ENCODE measurements at regions not wholly inside any gene's neighbourhood (a gene's known extent, or its start where the extent isn't known, plus 50 kb on each side); places are given as distances from the start of the nearest gene placed in this dataset.

- H3K36me3 ChIP-seq, result no peaks in the 10 kb centered on the region
- no peak overlapping the region for H3K4me3 ChIP-seq
- DNase-seq, result no peak
- H3K27me3 ChIP-seq, result no peaks in the 10 kb centered on the region
- H3K9me3 ChIP-seq, result no peaks in the 10 kb centered on the region
Measured at GRCh38 chr3:44080474-44081072, 161.1 kb upstream of the TOPAZ1 start.

DNA sequence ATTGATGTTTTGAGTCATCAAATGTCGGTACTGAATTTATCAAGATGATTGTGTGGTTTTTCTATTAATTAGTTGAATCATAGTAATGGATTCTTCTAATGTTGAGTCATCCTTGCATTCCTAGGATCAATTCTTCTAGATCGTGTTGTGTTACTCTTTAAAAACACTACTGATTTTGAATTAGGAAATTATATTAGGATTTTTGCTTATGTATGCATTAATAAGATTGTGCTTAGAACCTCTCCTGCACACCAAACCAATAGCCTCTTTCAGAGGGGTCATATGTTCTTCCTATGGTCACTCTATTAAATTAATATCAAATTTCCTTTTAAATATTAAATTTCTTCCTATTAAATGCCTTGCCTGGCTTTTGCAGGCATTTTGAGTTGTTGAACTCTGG, 151.7 kb upstream of the TOPAZ1 start:
- DNase-seq, result no peak
- Histone ChIP-seq H3K36me3 (no peaks in the 10 kb centered on the region), H3K4me3 (no peak overlapping the region), H3K9me3 (no peaks in the 10 kb centered on the region), H3K27me3 (no peaks in the 10 kb centered on the region; the same call in 1 of the 2 replicates)

DNA sequence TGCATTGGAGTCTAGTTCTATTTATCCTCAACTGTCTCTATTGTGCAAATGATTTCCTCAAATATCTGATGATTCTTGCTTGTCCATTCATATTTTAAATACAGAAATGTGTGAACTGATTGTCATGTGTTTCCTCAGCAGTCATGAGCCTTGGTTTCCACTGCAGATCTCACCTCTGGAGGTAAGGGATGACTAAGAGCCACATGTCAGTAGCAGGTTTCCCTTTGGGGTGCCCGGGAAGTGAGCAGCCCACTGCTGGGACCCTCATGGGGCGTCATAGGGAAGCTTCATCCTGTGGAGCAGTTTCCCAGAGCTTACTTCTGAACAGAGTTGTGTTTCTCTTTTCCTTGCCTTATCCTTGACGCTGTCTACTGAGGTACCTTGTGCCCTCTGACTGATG, 149.2 kb upstream of the TOPAZ1 start:
- Histone ChIP-seq H3K4me3 (no peak overlapping the region), H3K9me3 (no peaks in the 10 kb centered on the region), H3K27me3 (no peaks in the 10 kb centered on the region; the same call in 1 of the 2 replicates), H3K36me3 (no peaks in the 10 kb centered on the region)
- DNase-seq, result no peak

GRCh38 chr3:44093531-44093930, 148.2 kb upstream of the TOPAZ1 start:
- Histone ChIP-seq H3K9me3 (no peaks in the 10 kb centered on the region), H3K36me3 (no peaks in the 10 kb centered on the region), H3K4me3 (no peak overlapping the region), H3K27me3 (no peaks in the 10 kb centered on the region; the same call in 1 of the 2 replicates)
- no peak for DNase-seq

GRCh38 chr3:44098656-44099415, 142.8 kb upstream of the TOPAZ1 start:
- Histone ChIP-seq H3K36me3 (no peaks in the 10 kb centered on the region), H3K27me3 (no peaks in the 10 kb centered on the region), H3K9me3 (no peaks in the 10 kb centered on the region), H3K4me3 (no peak overlapping the region)
- no peak for DNase-seq

DNA sequence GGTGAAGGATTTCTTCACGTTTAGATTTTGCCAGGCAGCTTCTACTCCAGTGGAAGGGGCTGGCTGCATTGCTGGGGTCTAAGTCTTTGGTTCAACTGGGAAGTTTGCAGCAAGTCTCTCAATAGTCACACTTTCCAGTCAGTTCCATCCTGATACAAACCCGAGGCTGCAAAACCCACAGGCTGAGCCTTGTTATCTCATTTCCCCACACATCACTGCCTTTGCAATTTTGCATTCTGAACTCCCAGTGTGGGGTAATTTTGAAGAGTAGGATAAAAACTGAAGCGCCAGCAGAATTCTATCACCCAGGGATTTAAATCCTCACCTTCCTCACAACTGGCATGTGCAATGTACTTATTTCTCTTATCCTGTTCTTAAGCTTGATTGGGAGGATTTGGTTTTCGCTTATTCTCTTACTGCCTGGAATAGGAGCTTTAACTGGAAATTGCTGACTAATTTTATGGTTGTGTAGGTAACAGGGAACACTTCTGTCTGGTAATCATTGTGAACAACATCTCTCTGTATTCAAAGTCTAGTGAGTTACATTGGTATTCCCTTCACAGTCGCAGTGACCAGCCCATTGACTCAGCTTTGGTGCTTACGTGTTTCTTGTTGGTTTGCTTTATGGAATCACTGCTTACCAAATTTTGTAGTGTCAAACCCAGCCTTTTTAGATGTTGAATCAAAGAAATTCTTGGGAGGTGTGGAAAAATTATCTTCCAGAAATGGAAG, 142.0 kb upstream of the TOPAZ1 start:
- DNase-seq, result no peak
- Histone ChIP-seq H3K27me3 (no peaks in the 10 kb centered on the region), H3K4me3 (no peak overlapping the region), H3K9me3 (no peaks in the 10 kb centered on the region), H3K36me3 (no peaks in the 10 kb centered on the region)

- Histone ChIP-seq H3K36me3 (no peaks in the 10 kb centered on the region), H3K9me3 (no peaks in the 10 kb centered on the region), H3K4me3 (no peak overlapping the region), H3K27me3 (no peaks in the 10 kb centered on the region)
- DNase-seq, result no peak
Measured at GRCh38 chr3:44100298-44100695, 141.4 kb upstream of the TOPAZ1 start.

GRCh38 chr3:44104043-44104442, 137.6 kb upstream of the TOPAZ1 start:
- Histone ChIP-seq H3K36me3 (no peaks in the 10 kb centered on the region), H3K4me3 (no peak overlapping the region), H3K9me3 (no peaks in the 10 kb centered on the region), H3K27me3 (no peaks in the 10 kb centered on the region)
- DNase-seq, result no peak

GRCh38 chr3:44104668-44105321, 136.9 kb upstream of the TOPAZ1 start:
- H3K36me3 ChIP-seq, result no peaks in the 10 kb centered on the region
- no peak overlapping the region for H3K4me3 ChIP-seq
- DNase-seq, result peak; percentile 2
- H3K9me3 ChIP-seq, result no peaks in the 10 kb centered on the region
- H3K27me3 ChIP-seq, result no peaks in the 10 kb centered on the region

DNA sequence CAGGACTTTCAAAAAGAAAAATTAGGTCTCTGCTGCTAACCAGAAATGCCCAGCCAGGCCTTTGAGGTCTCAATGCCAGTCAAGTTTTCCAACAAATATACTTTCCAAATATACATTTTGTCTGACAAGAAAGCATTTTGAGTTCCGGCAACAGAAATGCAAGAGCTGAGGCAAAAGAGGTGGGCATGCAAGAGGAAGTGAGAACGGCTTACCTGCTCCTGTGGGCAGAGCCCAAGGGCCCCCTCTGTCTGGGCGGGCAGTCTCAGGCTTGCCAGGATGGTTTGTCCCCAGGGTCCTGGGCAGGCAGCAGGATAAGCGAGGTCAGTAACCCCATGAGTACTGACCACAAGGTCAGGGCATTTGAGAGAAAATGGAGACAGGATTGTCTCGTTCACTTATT, 136.1 kb upstream of the TOPAZ1 start:
- Histone ChIP-seq H3K9me3 (no peaks in the 10 kb centered on the region), H3K27me3 (no peaks in the 10 kb centered on the region), H3K4me3 (no peak overlapping the region), H3K36me3 (no peaks in the 10 kb centered on the region)
- no peak for DNase-seq

DNA sequence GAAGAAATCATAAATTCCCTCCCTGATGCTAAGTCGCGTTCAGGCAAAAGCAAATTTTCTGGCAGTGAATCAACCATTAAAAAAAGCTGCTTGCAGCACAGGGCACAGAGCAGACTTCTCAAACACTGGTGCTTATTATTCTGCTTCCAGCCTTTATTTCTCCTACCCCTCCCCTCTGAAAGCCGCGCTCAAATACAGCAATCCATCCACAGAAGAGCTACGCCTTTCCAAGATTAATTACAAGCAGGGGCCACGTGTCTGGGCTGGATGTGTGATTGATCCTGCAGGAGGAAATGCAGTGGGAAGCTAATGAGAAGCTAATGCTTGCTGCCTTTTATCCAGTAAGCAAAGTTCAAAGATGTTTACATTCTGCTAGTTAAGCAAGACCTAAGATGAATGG, 134.9 kb upstream of the TOPAZ1 start:
- Histone ChIP-seq H3K4me3 (no peak overlapping the region), H3K36me3 (no peaks in the 10 kb centered on the region), H3K9me3 (no peaks in the 10 kb centered on the region), H3K27me3 (no peaks in the 10 kb centered on the region)
- DNase-seq, result no peak

DNA sequence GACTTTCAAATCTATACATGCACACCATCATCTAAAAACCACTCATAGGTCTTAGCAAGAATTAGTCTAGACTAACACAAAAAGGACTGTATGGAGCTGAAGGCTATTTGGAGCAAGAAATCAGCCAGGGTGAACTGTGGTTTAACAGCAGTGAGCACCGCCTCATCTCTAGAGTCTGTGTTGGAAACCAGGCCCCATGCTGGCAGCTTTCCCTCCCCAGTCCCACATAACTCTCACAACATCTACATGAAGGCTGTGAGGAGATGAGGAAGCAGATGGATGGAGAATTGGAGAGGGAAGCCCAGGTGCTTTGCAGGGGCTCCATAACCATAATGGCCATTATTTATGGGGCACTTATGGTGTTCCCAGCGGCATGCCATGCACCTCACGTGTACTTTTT, 133.2 kb upstream of the TOPAZ1 start:
- Histone ChIP-seq H3K27me3 (no peaks in the 10 kb centered on the region), H3K9me3 (no peaks in the 10 kb centered on the region), H3K4me3 (no peak overlapping the region), H3K36me3 (no peaks in the 10 kb centered on the region)
- no peak for DNase-seq

GRCh38 chr3:44109771-44110361, 131.8 kb upstream of the TOPAZ1 start:
- Histone ChIP-seq H3K4me3 (no peak overlapping the region), H3K27me3 (no peaks in the 10 kb centered on the region), H3K36me3 (no peaks in the 10 kb centered on the region), H3K9me3 (no peaks in the 10 kb centered on the region)
- no peak for DNase-seq

DNA sequence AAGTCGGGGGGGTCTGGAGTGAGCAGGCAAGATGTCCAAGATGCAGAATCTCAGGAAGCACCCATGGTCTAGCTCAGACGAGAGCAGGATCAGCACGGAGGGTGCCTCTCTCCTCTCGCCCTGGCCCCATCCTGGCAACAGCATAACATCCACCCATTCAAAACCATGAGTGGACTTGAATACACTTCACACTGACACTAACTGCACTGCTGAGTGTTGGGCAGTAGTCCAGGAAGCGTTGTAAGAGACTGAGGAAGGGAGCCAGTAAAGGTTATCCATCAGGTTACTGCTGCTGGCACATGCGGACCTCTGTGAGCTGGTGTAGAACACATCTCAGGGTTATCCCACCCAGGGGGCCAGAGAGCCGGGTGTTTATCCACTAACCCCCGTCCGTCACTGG, 131.0 kb upstream of the TOPAZ1 start:
- no peak for DNase-seq
- Histone ChIP-seq H3K36me3 (no peaks in the 10 kb centered on the region), H3K27me3 (no peaks in the 10 kb centered on the region), H3K9me3 (no peaks in the 10 kb centered on the region), H3K4me3 (no peak overlapping the region)

- Histone ChIP-seq H3K9me3 (no peaks in the 10 kb centered on the region), H3K4me3 (no peak overlapping the region), H3K27me3 (no peaks in the 10 kb centered on the region), H3K36me3 (no peaks in the 10 kb centered on the region)
- DNase-seq, result no peak
Measured at GRCh38 chr3:44111482-44111881, 130.2 kb upstream of the TOPAZ1 start.

DNA sequence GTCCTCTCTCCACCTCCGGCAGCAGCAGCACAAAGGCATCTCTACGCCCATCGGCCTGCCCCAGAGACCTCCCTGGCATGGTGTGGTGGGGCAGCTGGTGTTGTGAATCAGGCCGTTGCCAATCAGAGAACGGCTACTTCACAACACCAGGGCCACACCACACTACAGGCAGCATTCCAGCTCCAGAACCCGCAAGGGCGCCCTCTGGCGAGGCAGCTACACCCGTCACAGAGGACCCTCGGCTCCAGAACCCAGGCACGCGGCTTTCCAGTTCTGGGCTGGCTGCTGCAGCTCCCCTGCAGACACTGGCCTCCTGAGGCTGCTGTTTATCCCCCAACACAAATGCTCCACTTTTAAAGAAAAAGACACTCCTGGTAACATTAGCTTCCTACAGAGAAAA, 127.5 kb upstream of the TOPAZ1 start:
- Histone ChIP-seq H3K9me3 (no peaks in the 10 kb centered on the region), H3K27me3 (no peaks in the 10 kb centered on the region), H3K36me3 (no peaks in the 10 kb centered on the region), H3K4me3 (no peak overlapping the region)
- DNase-seq, result peak; percentile 28

DNA sequence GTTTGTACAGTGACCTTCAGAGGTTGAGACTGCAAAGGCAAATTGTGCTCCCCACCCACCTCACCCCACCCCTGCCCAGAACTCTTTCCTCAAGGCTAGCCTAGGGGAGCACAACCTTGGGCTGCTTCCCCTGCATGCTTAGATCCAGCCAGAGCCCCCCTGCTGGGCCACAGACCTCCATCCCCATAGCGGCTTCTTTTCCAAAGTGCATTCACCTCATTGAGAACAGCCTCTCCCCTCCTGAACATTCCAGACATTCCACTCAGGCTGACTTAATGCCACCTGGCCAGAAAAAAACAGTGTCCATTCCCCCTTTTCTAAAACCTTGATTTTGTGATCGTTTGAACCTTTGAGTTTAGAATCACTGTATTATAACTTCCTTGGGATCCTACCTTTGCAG, 124.4 kb upstream of the TOPAZ1 start:
- H3K36me3 ChIP-seq, result no peaks in the 10 kb centered on the region
- no peak overlapping the region for H3K4me3 ChIP-seq
- DNase-seq, result no peak
- no peaks in the 10 kb centered on the region for H3K27me3 ChIP-seq
- H3K9me3 ChIP-seq, result no peaks in the 10 kb centered on the region
